ENCODE measurements at regions not wholly inside any gene's neighbourhood (a gene's known extent, or its start where the extent isn't known, plus 50 kb on each side); places are given as distances from the start of the nearest gene placed in this dataset.

- DNase-seq (ENCODE audit: low read depth) = no peak
Measured at GRCh38 chr3:27861046-27862036, 139.2 kb upstream of the EOMES start.

- no peak for DNase-seq (ENCODE audit: low read depth)
Measured at GRCh38 chr3:27865731-27866130, 143.6 kb upstream of the EOMES start.

GRCh38 chr3:27869152-27869551, 147.0 kb upstream of the EOMES start:
- no peak for DNase-seq (ENCODE audit: low read depth)

- DNase-seq (ENCODE audit: low read depth) = no peak
Measured at GRCh38 chr3:27877061-27878013, 155.2 kb upstream of the EOMES start.

GRCh38 chr3:27878014-27878383, 155.9 kb upstream of the EOMES start:
- no peak for DNase-seq (ENCODE audit: low read depth)

- no peak for DNase-seq (ENCODE audit: low read depth)
Measured at GRCh38 chr3:27880969-27881892, 159.1 kb upstream of the EOMES start.

GRCh38 chr3:27883266-27883665, 161.1 kb upstream of the EOMES start:
- DNase-seq (ENCODE audit: low read depth) = no peak

GRCh38 chr3:27885641-27886040, 163.5 kb upstream of the EOMES start:
- DNase-seq (ENCODE audit: low read depth) = no peak

GRCh38 chr3:27888562-27888961, 166.4 kb upstream of the EOMES start:
- no peak for DNase-seq (ENCODE audit: low read depth)

GRCh38 chr3:27889745-27890144, 167.6 kb upstream of the EOMES start:
- DNase-seq (ENCODE audit: low read depth) = no peak

GRCh38 chr3:27900316-27900715, 178.2 kb upstream of the EOMES start:
- no peak for DNase-seq (ENCODE audit: low read depth)

GRCh38 chr3:27903446-27903845, 181.3 kb upstream of the EOMES start:
- no peak for DNase-seq (ENCODE audit: low read depth)

GRCh38 chr3:27905625-27906024, 183.5 kb upstream of the EOMES start:
- DNase-seq (ENCODE audit: low read depth) = no peak

GRCh38 chr3:27907148-27907547, 185.0 kb upstream of the EOMES start:
- no peak for DNase-seq (ENCODE audit: low read depth)

- DNase-seq (ENCODE audit: low read depth) = no peak
Measured at GRCh38 chr3:27907929-27908328, 185.8 kb upstream of the EOMES start.

GRCh38 chr3:27910456-27910855, 188.3 kb upstream of the EOMES start:
- peak; percentile 3 for DNase-seq (ENCODE audit: low read depth)

- peak; percentile 3 for DNase-seq (ENCODE audit: low read depth)
Measured at GRCh38 chr3:27914199-27914598, 192.1 kb upstream of the EOMES start.

GRCh38 chr3:27923349-27924068, 201.4 kb upstream of the EOMES start:
- no peak for DNase-seq (ENCODE audit: low read depth)

GRCh38 chr3:27927882-27928281, 205.8 kb upstream of the EOMES start:
- no peak for DNase-seq (ENCODE audit: low read depth)

- no peak for DNase-seq (ENCODE audit: low read depth)
Measured at GRCh38 chr3:27930052-27930602, 208.0 kb upstream of the EOMES start.

- no peak for DNase-seq (ENCODE audit: low read depth)
Measured at GRCh38 chr3:27935492-27935891, 213.4 kb upstream of the EOMES start.

Measured in GM04504 (cell line).